Mesodermal cell (in vitro differentiated cells): ENCODE measurements at regions not wholly inside any gene's neighbourhood (a gene's known extent, or its start where the extent isn't known, plus 50 kb on each side); places are given as distances from the start of the nearest gene placed in this dataset.

Experiments
- H3K27ac ChIP-seq: 2 replicates; pipeline ENCODE4 v1.7.0; 2013; ENCODE audit warnings: mild to moderate bottlenecking, low read depth, low read length, moderate library complexity; ENCODE audit not compliant: severe bottlenecking
- H3K36me3 ChIP-seq: 2 replicates; pipeline ENCODE4 v1.7.1; 2013; ENCODE audit warnings: mild to moderate bottlenecking, low read length, moderate library complexity; ENCODE audit not compliant: control insufficient read depth, insufficient read depth
- H3K4me1 ChIP-seq: one replicate; pipeline ENCODE4 v1.7.1; 2013; ENCODE audit warnings: mild to moderate bottlenecking, low read length; ENCODE audit not compliant: insufficient read depth, control insufficient read depth, poor library complexity, severe bottlenecking
- H3K4me3 ChIP-seq: 2 replicates; pipeline ENCODE4 v1.7.0; 2013; ENCODE audit warnings: low read length, control low read depth, mild to moderate bottlenecking; ENCODE audit not compliant: insufficient read depth, poor library complexity, severe bottlenecking; ENCODE audit errors: extremely low read depth
- H3K9me3 ChIP-seq: 2 replicates; pipeline ENCODE4 v1.7.1; 2013; ENCODE audit warnings: mild to moderate bottlenecking, low read length, moderate library complexity; ENCODE audit not compliant: control insufficient read depth
- WGBS, 2 experiments: methylation state at CpG; one replicate each; pipeline ENCODE4 v1.1.5; 2013; ENCODE audit warnings: missing lambda C conversion rate in 2 of 2; ENCODE audit not compliant: insufficient coverage in 2 of 2; 5-methylcytosine and 5-hydroxymethylcytosine counted together

DNA sequence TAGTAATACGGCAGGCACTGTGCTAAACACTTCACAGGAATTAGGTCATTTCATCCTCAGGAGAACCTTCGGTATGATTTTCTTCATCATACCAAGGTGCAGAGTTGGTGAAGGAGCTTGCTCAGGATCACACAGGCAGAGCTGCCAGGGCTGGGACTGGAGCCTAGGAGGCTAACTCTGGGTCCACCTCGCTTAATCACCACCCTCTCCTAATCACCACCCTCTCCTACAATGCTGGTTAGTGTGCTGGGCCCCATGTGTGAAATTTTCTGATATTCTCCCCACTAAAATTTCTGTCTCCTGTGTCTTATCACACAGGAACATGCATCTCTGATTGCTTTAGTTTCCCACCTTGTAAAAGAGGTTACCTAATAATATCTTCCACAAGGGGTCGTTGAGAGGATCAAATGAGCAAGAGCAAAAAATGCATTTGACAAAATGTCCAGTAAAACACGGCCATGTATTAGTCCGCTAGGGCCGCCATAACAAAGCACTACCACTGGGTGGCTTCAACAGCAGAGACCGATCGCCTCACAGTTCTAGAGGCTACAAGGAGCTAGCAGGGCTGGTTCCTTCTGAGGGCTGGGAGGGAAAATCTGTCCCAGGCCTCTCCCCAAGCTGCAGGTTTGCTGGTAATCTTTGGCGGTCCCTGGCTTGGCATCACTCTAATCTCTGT is 128.2 kb upstream of the NFIB start:
- Histone ChIP-seq H3K4me1 (no peaks in the 10 kb centered on the region), H3K4me3 (no peak overlapping the region), H3K27ac (no peak overlapping the region), H3K9me3 (no peaks in the 10 kb centered on the region), H3K36me3 (no peaks in the 10 kb centered on the region)
- 57 to 68% methylated on average over 8 of the region's 10 CpGs for WGBS, 2 experiments

DNA sequence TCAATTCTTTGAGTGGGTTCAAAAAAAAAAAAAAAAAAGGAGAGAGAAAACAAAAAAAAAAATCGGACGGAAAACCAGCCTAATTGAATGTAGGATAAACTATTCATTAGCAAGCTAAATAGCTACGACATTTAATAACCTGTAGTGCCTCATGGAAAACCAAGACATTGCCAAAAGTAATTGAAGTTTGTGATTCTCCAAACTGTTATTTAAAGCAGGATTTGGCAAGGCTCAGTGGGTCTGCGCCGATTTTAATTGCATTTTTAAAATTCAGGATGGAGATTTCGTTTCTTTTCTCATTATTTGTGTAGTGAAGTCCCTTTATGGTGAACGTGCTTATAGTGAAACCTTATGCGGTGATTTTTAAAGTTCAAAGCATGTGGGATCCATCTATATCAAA is 127.2 kb upstream of the NFIB start:
- no peak overlapping the region for H3K27ac ChIP-seq
- no peaks in the 10 kb centered on the region for H3K4me1 ChIP-seq
- H3K9me3 ChIP-seq, result no peaks in the 10 kb centered on the region
- no peaks in the 10 kb centered on the region for H3K36me3 ChIP-seq
- 83 to 94% methylated on average over 4 of the region's 8 CpGs for WGBS, 2 experiments
- no peak overlapping the region for H3K4me3 ChIP-seq

DNA sequence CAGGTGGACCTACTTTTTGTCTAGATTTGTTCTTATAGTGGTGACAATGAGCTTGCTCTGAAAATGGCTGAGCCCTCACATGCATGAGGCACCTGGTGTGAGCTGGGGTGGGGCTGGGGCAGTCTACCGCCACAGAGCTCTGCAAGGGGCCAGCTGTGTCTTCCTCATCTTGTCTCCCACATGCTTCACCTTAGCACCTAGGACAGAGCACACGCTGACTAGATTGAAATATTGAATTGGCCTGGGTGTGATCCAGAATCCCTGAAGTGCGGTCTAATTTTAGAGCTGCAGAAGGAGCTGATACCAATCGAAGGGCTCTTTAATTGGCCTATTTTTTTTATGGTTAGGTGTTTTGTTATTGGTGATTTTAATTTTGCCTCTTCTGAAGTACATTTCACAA is 126.1 kb upstream of the NFIB start:
- Histone ChIP-seq H3K27ac (no peak overlapping the region), H3K4me1 (no peaks in the 10 kb centered on the region), H3K4me3 (no peak overlapping the region), H3K9me3 (no peaks in the 10 kb centered on the region), H3K36me3 (no peaks in the 10 kb centered on the region)
- WGBS, 2 experiments, result 94 to 100% methylated on average over 2 to 3 of the region's 4 CpGs

DNA sequence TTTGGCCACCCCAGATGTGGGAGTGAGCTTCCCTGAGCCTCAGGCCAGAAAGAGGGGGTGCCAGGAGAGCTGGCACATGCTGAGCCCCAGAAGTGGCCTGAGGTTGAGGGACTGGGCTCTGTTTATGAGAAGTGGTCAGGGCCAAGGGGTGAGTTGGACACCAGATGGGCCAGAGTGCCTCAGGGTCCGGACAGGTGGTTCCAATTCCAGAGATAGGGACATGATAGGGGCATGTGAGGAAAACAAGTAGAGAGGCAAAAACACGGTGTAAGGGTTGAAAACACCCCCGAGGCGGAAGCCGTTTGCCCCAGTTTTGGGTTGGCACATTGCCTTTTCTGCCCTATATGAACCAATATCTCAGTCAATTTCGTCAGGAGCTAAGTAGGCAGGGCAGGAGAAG is 125.6 kb upstream of the NFIB start:
- Histone ChIP-seq H3K36me3 (no peaks in the 10 kb centered on the region), H3K4me3 (no peak overlapping the region), H3K4me1 (no peaks in the 10 kb centered on the region), H3K9me3 (no peaks in the 10 kb centered on the region), H3K27ac (no peak overlapping the region)
- WGBS, 2 experiments, result 91 to 99% methylated on average over 5 of the region's 6 CpGs

DNA sequence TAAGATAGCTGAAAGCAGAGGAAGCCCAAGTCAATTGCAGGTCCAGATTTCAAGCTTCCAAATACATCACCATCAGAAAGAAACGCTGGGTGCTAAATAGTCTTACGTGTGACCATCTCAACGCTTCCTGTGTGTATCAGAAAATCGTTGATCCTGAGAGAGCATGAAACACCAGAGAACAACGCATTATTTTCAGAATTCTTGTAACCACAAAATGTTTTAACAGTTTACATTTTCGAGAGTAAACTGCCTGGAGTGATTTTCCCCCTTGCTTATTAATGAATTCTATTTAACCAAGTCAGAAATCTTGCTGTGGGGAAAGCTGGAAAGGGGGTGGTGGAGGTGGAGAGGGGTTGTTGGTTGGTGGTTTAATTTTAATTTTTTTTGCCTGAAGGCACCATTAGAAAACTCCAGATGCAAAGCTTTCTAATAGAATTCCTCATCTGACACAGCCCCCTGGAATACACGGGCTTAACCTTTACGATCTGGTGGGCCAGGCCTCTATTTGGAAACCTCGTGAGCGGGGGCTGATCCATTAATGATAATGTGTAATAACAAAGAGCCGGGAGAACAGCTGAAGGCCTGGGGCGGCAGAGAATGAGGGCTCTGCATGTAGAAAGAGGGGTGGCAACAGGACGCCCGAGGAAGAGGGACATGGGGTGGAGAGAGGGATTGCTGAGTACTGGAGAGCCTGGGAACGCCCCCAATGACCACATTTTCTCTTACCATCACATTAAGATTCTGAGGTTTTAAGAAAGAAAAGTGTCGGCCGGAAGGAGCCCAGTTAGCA is 124.5 kb upstream of the NFIB start:
- Histone ChIP-seq H3K4me3 (no peak overlapping the region), H3K27ac (no peak overlapping the region), H3K4me1 (peaks cover 9% of the 10 kb centered on the region), H3K9me3 (no peaks in the 10 kb centered on the region), H3K36me3 (no peaks in the 10 kb centered on the region)
- WGBS, 2 experiments, result 88 to 89% methylated on average over 7 to 10 of the region's 17 CpGs

DNA sequence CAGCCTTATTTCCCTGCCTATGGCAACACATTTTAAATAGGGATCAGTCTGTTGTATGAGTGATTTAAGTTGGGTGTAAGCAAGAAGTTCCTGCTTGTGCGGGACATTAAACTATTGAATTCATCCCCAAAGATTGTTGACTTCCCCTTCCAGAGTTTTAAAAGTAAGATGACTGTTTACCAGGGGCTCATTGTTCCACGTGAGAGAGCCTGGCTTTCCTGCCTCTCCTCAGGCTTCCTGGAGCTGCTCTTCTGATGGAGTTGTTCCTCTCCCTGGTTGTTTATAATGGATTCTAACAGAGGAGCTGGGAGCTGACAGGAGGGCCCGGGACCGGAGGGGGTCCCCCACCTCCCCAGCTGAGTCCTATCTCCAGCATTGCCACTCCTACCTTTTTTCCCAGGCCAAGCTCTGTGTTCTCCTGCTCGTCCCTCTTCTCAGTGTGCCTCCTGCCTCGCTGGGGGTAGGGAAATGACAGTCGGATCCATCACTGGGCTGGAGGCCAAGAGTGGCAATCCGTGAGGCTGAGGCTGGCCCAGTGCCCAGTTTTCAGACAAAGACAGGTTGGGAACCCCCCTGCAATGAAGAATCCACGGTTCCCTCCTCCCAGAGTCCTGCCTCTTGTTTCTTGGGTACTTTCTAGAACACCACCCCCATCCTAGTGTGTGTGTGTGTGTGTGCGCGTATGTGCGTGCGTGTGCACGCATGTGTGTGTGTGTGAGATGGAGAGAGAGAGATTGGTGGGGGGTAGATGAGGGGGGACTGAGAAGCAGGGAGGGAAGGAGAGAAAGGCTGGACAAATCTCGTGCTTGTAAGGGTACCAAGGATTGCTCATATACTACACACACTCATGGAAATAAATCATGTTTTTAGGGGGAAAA is 123.7 kb upstream of the NFIB start:
- Histone ChIP-seq H3K27ac (no peak overlapping the region), H3K9me3 (no peaks in the 10 kb centered on the region), H3K36me3 (no peaks in the 10 kb centered on the region), H3K4me1 (peaks cover 14% of the 10 kb centered on the region), H3K4me3 (no peak overlapping the region)
- 68 to 73% methylated on average over 4 of the region's 15 CpGs for WGBS, 2 experiments

DNA sequence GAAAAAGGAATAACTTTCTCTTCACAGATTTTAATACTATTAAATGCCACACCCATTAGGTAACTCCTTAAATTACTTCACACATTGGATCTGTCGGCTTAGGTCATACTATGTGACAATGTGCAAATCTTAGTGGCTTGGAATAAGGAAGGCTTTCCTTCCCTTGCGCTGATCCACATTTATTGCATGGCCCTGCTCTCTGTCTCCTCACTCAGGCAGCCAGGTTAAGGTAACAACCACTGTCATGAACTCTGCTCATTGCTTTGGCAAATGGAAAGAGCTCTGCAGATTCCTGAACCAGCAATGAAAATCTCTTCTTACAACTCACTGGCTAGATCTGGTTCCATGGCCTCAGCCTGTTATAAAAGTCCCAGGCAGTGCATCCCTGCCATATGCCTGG is 121.9 kb upstream of the NFIB start:
- WGBS, 2 experiments, result 100% methylated on average over 1 of the region's 2 CpGs; no CpG with 5 or more reads in 1 of the 2 experiments
- no peaks in the 10 kb centered on the region for H3K36me3 ChIP-seq
- no peak overlapping the region for H3K27ac ChIP-seq
- H3K4me3 ChIP-seq, result no peak overlapping the region
- peaks cover 5% of the 10 kb centered on the region for H3K9me3 ChIP-seq
- peaks cover 14% of the 10 kb centered on the region for H3K4me1 ChIP-seq

DNA sequence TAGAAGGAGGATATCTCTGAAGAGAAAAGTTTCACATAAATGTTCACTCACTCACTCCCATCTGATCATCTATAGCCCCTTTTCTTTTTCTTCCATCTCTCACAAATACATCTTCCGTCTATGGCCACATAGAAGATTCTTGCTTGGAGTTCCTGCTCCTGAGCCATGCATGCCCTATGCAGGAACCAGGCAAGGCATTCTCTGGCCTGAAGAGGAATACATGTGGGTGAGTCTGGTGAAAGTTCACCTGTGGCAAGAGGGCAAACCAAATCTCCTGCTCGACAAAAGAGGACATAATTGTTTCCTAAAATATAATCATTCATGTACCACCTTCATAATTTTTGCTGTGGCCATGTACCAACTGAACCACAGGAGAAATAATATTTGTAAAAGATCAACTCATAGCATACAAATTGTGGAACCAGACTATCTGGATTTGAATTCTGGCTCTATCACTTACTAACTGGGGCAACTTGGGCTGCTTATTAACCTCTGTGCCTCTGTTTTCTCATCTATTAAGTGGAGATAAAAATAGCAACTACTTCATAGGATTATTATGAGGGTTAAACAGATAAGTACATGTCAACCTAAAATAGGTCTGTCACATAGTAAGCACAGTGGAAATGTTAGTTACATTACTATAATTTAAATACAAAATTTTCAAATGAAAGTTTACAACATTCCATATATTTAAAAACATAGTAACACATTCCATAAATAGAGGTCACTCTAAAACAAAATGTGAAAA is 121.2 kb upstream of the NFIB start:
- no CpG with 5 or more reads among the region's 2 CpGs for WGBS, 2 experiments
- Histone ChIP-seq H3K9me3 (peaks cover 5% of the 10 kb centered on the region), H3K27ac (no peak overlapping the region), H3K4me3 (no peak overlapping the region), H3K36me3 (no peaks in the 10 kb centered on the region), H3K4me1 (peaks cover 14% of the 10 kb centered on the region)

DNA sequence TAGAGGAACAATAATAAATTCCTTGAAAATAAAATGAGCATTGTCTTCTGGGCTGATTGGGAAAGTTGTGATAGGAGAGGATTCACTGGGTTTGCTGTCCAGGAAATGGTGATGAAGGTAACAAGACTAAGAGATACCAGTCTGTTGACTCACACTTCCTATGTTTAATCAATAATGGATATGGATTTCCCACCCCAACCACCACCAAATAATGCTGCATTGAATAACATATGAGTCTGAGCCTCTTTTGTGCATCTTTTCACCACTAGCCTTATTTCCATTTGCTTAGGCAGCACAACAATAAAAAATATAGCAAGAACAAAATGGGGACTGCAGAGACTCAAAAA is 120.2 kb upstream of the NFIB start:
- no peak overlapping the region for H3K4me3 ChIP-seq
- H3K27ac ChIP-seq, result no peak overlapping the region
- H3K9me3 ChIP-seq, result peaks cover 5% of the 10 kb centered on the region
- H3K36me3 ChIP-seq, result no peaks in the 10 kb centered on the region
- peaks cover 14% of the 10 kb centered on the region for H3K4me1 ChIP-seq

DNA sequence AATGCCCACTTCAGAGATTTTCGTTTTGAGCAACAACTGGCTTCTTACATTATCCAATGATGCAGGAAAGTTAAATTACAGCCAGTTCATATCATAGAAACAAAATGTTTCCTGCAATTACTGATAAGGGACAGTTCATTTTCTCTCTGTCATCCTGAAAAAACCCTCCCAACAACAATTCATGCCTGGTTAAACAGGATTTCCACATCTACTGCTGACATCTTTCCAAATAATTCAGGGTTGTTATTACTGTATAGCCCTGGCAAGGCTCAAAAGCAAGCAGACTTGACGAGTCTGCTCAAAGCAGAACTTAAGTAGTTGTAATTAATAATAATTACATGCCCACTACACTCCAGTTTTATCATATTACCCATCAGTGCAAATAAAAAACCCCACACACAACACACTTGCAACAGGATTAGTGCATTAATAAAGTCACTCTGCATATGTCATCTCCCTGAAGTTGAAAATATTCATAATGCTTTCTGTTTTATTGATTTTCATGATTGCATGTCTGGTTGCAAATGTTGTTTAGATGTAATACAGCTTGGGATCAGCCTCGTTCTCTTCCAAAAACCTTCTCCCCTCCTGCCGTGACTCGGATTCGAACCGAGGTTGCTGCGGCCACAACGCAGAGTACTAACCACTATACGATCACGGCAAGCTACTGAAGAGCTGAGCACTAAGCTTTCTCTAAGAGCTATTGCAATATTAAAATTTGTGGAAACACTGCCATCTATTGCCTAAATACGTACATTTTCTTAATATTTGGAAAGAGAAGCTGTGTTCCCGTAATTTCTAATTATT is 119.6 kb upstream of the NFIB start:
- Histone ChIP-seq H3K4me1 (peaks cover 14% of the 10 kb centered on the region), H3K9me3 (peaks cover 5% of the 10 kb centered on the region), H3K4me3 (no peak overlapping the region), H3K27ac (peak overlapping the region; percentile 13), H3K36me3 (no peaks in the 10 kb centered on the region)
- 77 to 96% methylated on average over 5 to 9 of the region's 13 CpGs for WGBS, 2 experiments
